ENCODE measurements at regions not wholly inside any gene's neighbourhood (a gene's known extent, or its start where the extent isn't known, plus 50 kb on each side); places are given as distances from the start of the nearest gene placed in this dataset.

- H3K4me3 ChIP-seq (ENCODE audit: low read length): no peak overlapping the region
- Mint-ChIP-seq H3K9me3 (no peaks in the 10 kb centered on the region), H3K4me3 (no peak overlapping the region), H3K4me1 (no peaks in the 10 kb centered on the region), H3K27ac (no peak overlapping the region), H3K27me3 (ENCODE audit: insufficient read depth) (peaks cover 3% of the 10 kb centered on the region), H3K36me3 (ENCODE audit: low read depth) (no peaks in the 10 kb centered on the region)
- H3K4me1 ChIP-seq (ENCODE audit: control insufficient read depth, insufficient read depth, low read length): no peaks in the 10 kb centered on the region
- H3K9ac ChIP-seq (ENCODE audit: extremely low read depth, low read length, poor library complexity, severe bottlenecking): no peak overlapping the region
- TF ChIP-seq CTCF (conservative IDR thresholded peaks at IDR 0.05): no peak
- DNase-seq: no peak
- no peaks in the 10 kb centered on the region for H3K9me3 ChIP-seq (ENCODE audit: control insufficient read depth, low read length)
- WGBS, 2 experiments (ENCODE audit: insufficient coverage in 1 of 2, insufficient read length in 1 of 2): 92 to 93% methylated on average over 14 to 23 of the region's 23 CpGs
- H3K27ac ChIP-seq (ENCODE audit: low read depth, low read length): no peak overlapping the region
- H3K27me3 ChIP-seq (ENCODE audit: control insufficient read depth, insufficient read depth, low read length, poor library complexity, severe bottlenecking): no peaks in the 10 kb centered on the region
- no peaks in the 10 kb centered on the region for H3K36me3 ChIP-seq (ENCODE audit: control insufficient read depth, insufficient read depth, low read length)
Observed at GRCh38 chr3:13227315-13228165, 154.3 kb upstream of the IQSEC1 start.

GRCh38 chr3:13224967-13225366 lies 151.7 kb upstream of the IQSEC1 start:
- Mint-ChIP-seq H3K36me3 (ENCODE audit: low read depth) (no peaks in the 10 kb centered on the region), H3K27me3 (ENCODE audit: insufficient read depth) (peaks cover 4% of the 10 kb centered on the region), H3K4me1 (no peaks in the 10 kb centered on the region), H3K9me3 (no peaks in the 10 kb centered on the region), H3K27ac (no peak overlapping the region), H3K4me3 (no peak overlapping the region)
- no peak for TF ChIP-seq CTCF (conservative IDR thresholded peaks at IDR 0.05)
- no peaks in the 10 kb centered on the region for H3K4me1 ChIP-seq (ENCODE audit: control insufficient read depth, insufficient read depth, low read length)
- H3K9ac ChIP-seq (ENCODE audit: extremely low read depth, low read length, poor library complexity, severe bottlenecking): no peak overlapping the region
- no peaks in the 10 kb centered on the region for H3K36me3 ChIP-seq (ENCODE audit: control insufficient read depth, insufficient read depth, low read length)
- no peak overlapping the region for H3K27ac ChIP-seq (ENCODE audit: low read depth, low read length)
- no peak overlapping the region for H3K4me3 ChIP-seq (ENCODE audit: low read length)
- 88 to 100% methylated on average over 2 to 4 of the region's 4 CpGs for WGBS, 2 experiments (ENCODE audit: insufficient coverage in 1 of 2, insufficient read length in 1 of 2)
- DNase-seq: no peak
- H3K9me3 ChIP-seq (ENCODE audit: control insufficient read depth, low read length): no peaks in the 10 kb centered on the region
- H3K27me3 ChIP-seq (ENCODE audit: control insufficient read depth, insufficient read depth, low read length, poor library complexity, severe bottlenecking): no peaks in the 10 kb centered on the region

- DNase-seq: no peak
- WGBS, 2 experiments (ENCODE audit: insufficient coverage in 1 of 2, insufficient read length in 1 of 2): 92 to 96% methylated on average over 11 to 17 of the region's 17 CpGs
- Mint-ChIP-seq H3K27ac (no peak overlapping the region), H3K4me1 (no peaks in the 10 kb centered on the region), H3K4me3 (no peak overlapping the region), H3K9me3 (no peaks in the 10 kb centered on the region), H3K27me3 (ENCODE audit: insufficient read depth) (peaks cover 4% of the 10 kb centered on the region), H3K36me3 (ENCODE audit: low read depth) (no peaks in the 10 kb centered on the region)
- Histone ChIP-seq H3K36me3 (ENCODE audit: control insufficient read depth, insufficient read depth, low read length) (no peaks in the 10 kb centered on the region), H3K27ac (ENCODE audit: low read depth, low read length) (no peak overlapping the region), H3K4me1 (ENCODE audit: control insufficient read depth, insufficient read depth, low read length) (no peaks in the 10 kb centered on the region), H3K27me3 (ENCODE audit: control insufficient read depth, insufficient read depth, low read length, poor library complexity, severe bottlenecking) (no peaks in the 10 kb centered on the region), H3K9me3 (ENCODE audit: control insufficient read depth, low read length) (no peaks in the 10 kb centered on the region), H3K4me3 (ENCODE audit: low read length) (no peak overlapping the region), H3K9ac (ENCODE audit: extremely low read depth, low read length, poor library complexity, severe bottlenecking) (no peak overlapping the region)
- no peak for TF ChIP-seq CTCF (conservative IDR thresholded peaks at IDR 0.05)
Observed at GRCh38 chr3:13223574-13224237, 150.5 kb upstream of the IQSEC1 start.

All from endodermal cell (in vitro differentiated cells).